ENCODE measurements at regions not wholly inside any gene's neighbourhood (a gene's known extent, or its start where the extent isn't known, plus 50 kb on each side); places are given as distances from the start of the nearest gene placed in this dataset.

DNA sequence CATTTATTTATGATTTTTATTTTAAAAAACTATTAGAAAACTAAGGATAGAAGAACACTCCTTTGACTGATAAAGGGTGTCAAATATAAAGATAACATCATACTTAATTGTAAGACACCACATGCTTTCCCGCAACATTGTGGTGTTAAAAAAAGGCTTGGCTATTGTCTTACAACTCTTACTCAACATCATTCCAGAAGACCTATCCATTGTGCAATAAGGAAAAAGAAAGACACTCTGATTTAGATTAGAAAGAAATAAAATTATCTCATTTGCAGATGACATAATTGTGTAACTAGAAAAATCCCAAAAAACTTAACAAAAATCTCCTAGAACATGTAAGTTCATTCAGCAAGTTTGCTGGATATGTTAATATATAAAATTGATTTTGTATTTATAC, 296.7 kb upstream of the GNAI1 start:
- Histone ChIP-seq H3K4me3 (ENCODE audit: low read length) (no peak overlapping the region), H4K20me1 (ENCODE audit: insufficient read depth, low read length) (no peaks in the 10 kb centered on the region), H3F3A (ENCODE audit: insufficient read depth, low read length) (no peaks in the 10 kb centered on the region), H3K27ac (ENCODE audit: low read length) (no peak overlapping the region), H2AFZ (ENCODE audit: low read length) (no peak overlapping the region), H3K79me2 (ENCODE audit: low read length) (no peaks in the 10 kb centered on the region), H3K9me3 (replicated peaks; ENCODE audit: insufficient read depth, low read length) (no peaks in the 10 kb centered on the region), H3K36me3 (replicated peaks; ENCODE audit: insufficient read depth, low read length) (no peaks in the 10 kb centered on the region), H3K4me2 (ENCODE audit: low read depth, low read length) (no peak overlapping the region), H3K4me1 (ENCODE audit: low read length) (peaks cover 5% of the 10 kb centered on the region; the same call in 1 of the 2 replicates), H3K9me2 (replicated peaks; ENCODE audit: insufficient read depth, low read length) (no peaks in the 10 kb centered on the region), H3K27me3 (replicated peaks; ENCODE audit: insufficient read depth, low read length) (no peaks in the 10 kb centered on the region), H3K9ac (ENCODE audit: low read length) (no peak overlapping the region)
- DNase-seq: no peak
- TF ChIP-seq EZH2 (optimal IDR thresholded peaks at IDR 0.05; ENCODE audit: low read depth, low read length): no peak
- TF ChIP-seq, protein P1, sequence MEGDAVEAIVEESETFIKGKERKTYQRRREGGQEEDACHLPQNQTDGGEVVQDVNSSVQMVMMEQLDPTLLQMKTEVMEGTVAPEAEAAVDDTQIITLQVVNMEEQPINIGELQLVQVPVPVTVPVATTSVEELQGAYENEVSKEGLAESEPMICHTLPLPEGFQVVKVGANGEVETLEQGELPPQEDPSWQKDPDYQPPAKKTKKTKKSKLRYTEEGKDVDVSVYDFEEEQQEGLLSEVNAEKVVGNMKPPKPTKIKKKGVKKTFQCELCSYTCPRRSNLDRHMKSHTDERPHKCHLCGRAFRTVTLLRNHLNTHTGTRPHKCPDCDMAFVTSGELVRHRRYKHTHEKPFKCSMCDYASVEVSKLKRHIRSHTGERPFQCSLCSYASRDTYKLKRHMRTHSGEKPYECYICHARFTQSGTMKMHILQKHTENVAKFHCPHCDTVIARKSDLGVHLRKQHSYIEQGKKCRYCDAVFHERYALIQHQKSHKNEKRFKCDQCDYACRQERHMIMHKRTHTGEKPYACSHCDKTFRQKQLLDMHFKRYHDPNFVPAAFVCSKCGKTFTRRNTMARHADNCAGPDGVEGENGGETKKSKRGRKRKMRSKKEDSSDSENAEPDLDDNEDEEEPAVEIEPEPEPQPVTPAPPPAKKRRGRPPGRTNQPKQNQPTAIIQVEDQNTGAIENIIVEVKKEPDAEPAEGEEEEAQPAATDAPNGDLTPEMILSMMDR (IDR thresholded peaks at IDR 0.05; ENCODE audit: low read length): no peak
- no peak for TF ChIP-seq EZH2phosphoT487 (IDR thresholded peaks at IDR 0.05; ENCODE audit: low read length)

DNA sequence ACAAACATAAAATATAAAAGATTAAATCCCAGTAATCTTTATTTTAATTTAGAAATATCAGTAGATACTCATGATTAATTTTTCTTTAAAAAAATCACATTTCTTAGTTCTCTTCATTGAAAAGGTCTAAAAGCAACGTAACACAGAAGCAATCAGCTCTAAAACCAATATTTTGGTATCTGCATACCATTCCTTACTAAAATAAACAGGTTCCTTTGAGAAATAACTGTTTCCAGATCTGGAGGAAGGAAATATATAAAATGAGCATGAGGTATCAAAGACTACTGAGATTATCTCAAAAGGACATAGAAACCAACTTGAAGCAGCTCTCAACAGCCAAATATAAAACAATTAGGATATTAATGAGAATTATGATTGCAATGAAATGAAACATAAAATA, 301.0 kb upstream of the GNAI1 start:
- Histone ChIP-seq H3K27me3 (replicated peaks; ENCODE audit: insufficient read depth, low read length) (no peaks in the 10 kb centered on the region), H3K9me2 (replicated peaks; ENCODE audit: insufficient read depth, low read length) (no peaks in the 10 kb centered on the region), H3K4me3 (ENCODE audit: low read length) (no peak overlapping the region), H3K27ac (ENCODE audit: low read length) (no peak overlapping the region), H3K79me2 (ENCODE audit: low read length) (no peaks in the 10 kb centered on the region), H4K20me1 (ENCODE audit: insufficient read depth, low read length) (no peaks in the 10 kb centered on the region), H2AFZ (ENCODE audit: low read length) (no peak overlapping the region), H3K4me1 (ENCODE audit: low read length) (peaks cover 5% of the 10 kb centered on the region; the same call in 1 of the 2 replicates), H3K9ac (ENCODE audit: low read length) (no peak overlapping the region), H3K36me3 (replicated peaks; ENCODE audit: insufficient read depth, low read length) (no peaks in the 10 kb centered on the region), H3K4me2 (ENCODE audit: low read depth, low read length) (no peak overlapping the region), H3K9me3 (replicated peaks; ENCODE audit: insufficient read depth, low read length) (no peaks in the 10 kb centered on the region), H3F3A (ENCODE audit: insufficient read depth, low read length) (no peaks in the 10 kb centered on the region)
- TF ChIP-seq EZH2 (optimal IDR thresholded peaks at IDR 0.05; ENCODE audit: low read depth, low read length) (no peak), EZH2phosphoT487 (IDR thresholded peaks at IDR 0.05; ENCODE audit: low read length) (no peak)
- TF ChIP-seq, protein P1 (IDR thresholded peaks at IDR 0.05; ENCODE audit: low read length): no peak
- DNase-seq: no peak

DNA sequence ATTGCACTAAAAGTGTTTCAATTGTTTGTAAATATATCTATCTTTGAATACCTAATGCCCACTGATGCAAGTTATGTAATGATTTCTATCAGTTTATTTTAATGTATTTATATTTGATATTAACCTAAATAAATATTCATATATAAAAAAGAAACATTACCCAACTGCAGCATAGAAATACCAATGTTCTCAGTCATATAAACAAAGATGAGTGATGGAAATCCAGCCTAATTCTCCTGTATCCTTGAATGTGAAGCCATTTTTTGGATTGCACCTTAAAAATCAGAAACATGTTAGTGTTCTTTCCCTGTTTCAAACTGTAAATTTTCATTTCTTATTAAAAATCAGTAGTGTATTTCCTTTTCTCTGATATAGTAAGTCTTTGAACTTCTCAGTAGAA, 305.8 kb upstream of the GNAI1 start:
- Histone ChIP-seq H3K9me2 (replicated peaks; ENCODE audit: insufficient read depth, low read length) (no peaks in the 10 kb centered on the region), H3K27ac (ENCODE audit: low read length) (no peak overlapping the region), H3K4me3 (ENCODE audit: low read length) (no peak overlapping the region), H3K36me3 (replicated peaks; ENCODE audit: insufficient read depth, low read length) (no peaks in the 10 kb centered on the region), H4K20me1 (ENCODE audit: insufficient read depth, low read length) (no peaks in the 10 kb centered on the region), H3K4me2 (ENCODE audit: low read depth, low read length) (no peak overlapping the region), H3K27me3 (replicated peaks; ENCODE audit: insufficient read depth, low read length) (no peaks in the 10 kb centered on the region), H3K79me2 (ENCODE audit: low read length) (no peaks in the 10 kb centered on the region), H3K9me3 (replicated peaks; ENCODE audit: insufficient read depth, low read length) (no peaks in the 10 kb centered on the region), H3F3A (ENCODE audit: insufficient read depth, low read length) (no peaks in the 10 kb centered on the region), H3K9ac (ENCODE audit: low read length) (no peak overlapping the region), H2AFZ (ENCODE audit: low read length) (no peak overlapping the region), H3K4me1 (ENCODE audit: low read length) (no peaks in the 10 kb centered on the region)
- DNase-seq: no peak
- TF ChIP-seq, protein P1 (IDR thresholded peaks at IDR 0.05; ENCODE audit: low read length): no peak
- no peak for TF ChIP-seq EZH2 (optimal IDR thresholded peaks at IDR 0.05; ENCODE audit: low read depth, low read length)
- no peak for TF ChIP-seq EZH2phosphoT487 (IDR thresholded peaks at IDR 0.05; ENCODE audit: low read length)
